ENCODE measurements at regions not wholly inside any gene's neighbourhood (a gene's known extent, or its start where the extent isn't known, plus 50 kb on each side); places are given as distances from the start of the nearest gene placed in this dataset.

GRCh38 chr5:5953584-5954274 lies 424.6 kb downstream of the MED10 start:
- H3K4me3 ChIP-seq (ENCODE audit: low read length): no peak overlapping the region
- H3K79me2 ChIP-seq (ENCODE audit: low read length): no peaks in the 10 kb centered on the region
- H4K20me1 ChIP-seq (ENCODE audit: insufficient read depth, low read depth, low read length): no peaks in the 10 kb centered on the region
- no peaks in the 10 kb centered on the region for H3K9me2 ChIP-seq (replicated peaks; ENCODE audit: insufficient read depth, low read length)
- H3K4me2 ChIP-seq (ENCODE audit: low read depth, low read length, poor library complexity, severe bottlenecking): no peak overlapping the region
- H3K36me3 ChIP-seq (ENCODE audit: insufficient read depth, low read length): no peaks in the 10 kb centered on the region
- no peak overlapping the region for H2AFZ ChIP-seq (ENCODE audit: low read length)
- H3K4me1 ChIP-seq (ENCODE audit: low read length): no peaks in the 10 kb centered on the region
- no peak overlapping the region for H3K27ac ChIP-seq (ENCODE audit: low read length)
- DNase-seq: no peak
- no peaks in the 10 kb centered on the region for H3K27me3 ChIP-seq (ENCODE audit: low read length)
- no peak overlapping the region for H3K9ac ChIP-seq (ENCODE audit: low read length)
- no peaks in the 10 kb centered on the region for H3K9me3 ChIP-seq (ENCODE audit: low read length)

- Histone ChIP-seq H3K36me3 (ENCODE audit: insufficient read depth, low read length) (no peaks in the 10 kb centered on the region), H3K27me3 (ENCODE audit: low read length) (no peaks in the 10 kb centered on the region), H3K9me2 (replicated peaks; ENCODE audit: insufficient read depth, low read length) (no peaks in the 10 kb centered on the region), H3K9ac (ENCODE audit: low read length) (no peak overlapping the region), H3K79me2 (ENCODE audit: low read length) (no peaks in the 10 kb centered on the region), H2AFZ (ENCODE audit: low read length) (no peak overlapping the region), H3K4me2 (ENCODE audit: low read depth, low read length, poor library complexity, severe bottlenecking) (no peak overlapping the region), H3K9me3 (ENCODE audit: low read length) (no peaks in the 10 kb centered on the region), H3K4me1 (ENCODE audit: low read length) (no peaks in the 10 kb centered on the region), H4K20me1 (ENCODE audit: insufficient read depth, low read depth, low read length) (no peaks in the 10 kb centered on the region), H3K27ac (ENCODE audit: low read length) (no peak overlapping the region), H3K4me3 (ENCODE audit: low read length) (no peak overlapping the region)
- no peak for DNase-seq
These were observed 426.4 kb downstream of the MED10 start for GRCh38 chr5:5951953-5952352.

GRCh38 chr5:5950658-5951057 lies 427.7 kb downstream of the MED10 start:
- H3K4me2 ChIP-seq (ENCODE audit: low read depth, low read length, poor library complexity, severe bottlenecking): no peak overlapping the region
- no peaks in the 10 kb centered on the region for H3K9me3 ChIP-seq (ENCODE audit: low read length)
- no peaks in the 10 kb centered on the region for H3K36me3 ChIP-seq (ENCODE audit: insufficient read depth, low read length)
- H3K27me3 ChIP-seq (ENCODE audit: low read length): no peaks in the 10 kb centered on the region
- H3K9me2 ChIP-seq (replicated peaks; ENCODE audit: insufficient read depth, low read length): no peaks in the 10 kb centered on the region
- no peaks in the 10 kb centered on the region for H3K4me1 ChIP-seq (ENCODE audit: low read length)
- no peak overlapping the region for H3K4me3 ChIP-seq (ENCODE audit: low read length)
- H3K79me2 ChIP-seq (ENCODE audit: low read length): no peaks in the 10 kb centered on the region
- no peak overlapping the region for H2AFZ ChIP-seq (ENCODE audit: low read length)
- no peak overlapping the region for H3K27ac ChIP-seq (ENCODE audit: low read length)
- DNase-seq: no peak
- H3K9ac ChIP-seq (ENCODE audit: low read length): no peak overlapping the region
- no peaks in the 10 kb centered on the region for H4K20me1 ChIP-seq (ENCODE audit: insufficient read depth, low read depth, low read length)

GRCh38 chr5:5941486-5941885 lies 436.9 kb downstream of the MED10 start:
- no peaks in the 10 kb centered on the region for H4K20me1 ChIP-seq (ENCODE audit: insufficient read depth, low read depth, low read length)
- H3K9ac ChIP-seq (ENCODE audit: low read length): no peak overlapping the region
- no peak for DNase-seq
- no peaks in the 10 kb centered on the region for H3K4me1 ChIP-seq (ENCODE audit: low read length)
- no peaks in the 10 kb centered on the region for H3K36me3 ChIP-seq (ENCODE audit: insufficient read depth, low read length)
- no peaks in the 10 kb centered on the region for H3K9me2 ChIP-seq (replicated peaks; ENCODE audit: insufficient read depth, low read length)
- no peaks in the 10 kb centered on the region for H3K9me3 ChIP-seq (ENCODE audit: low read length)
- H2AFZ ChIP-seq (ENCODE audit: low read length): no peak overlapping the region
- H3K4me3 ChIP-seq (ENCODE audit: low read length): no peak overlapping the region
- H3K79me2 ChIP-seq (ENCODE audit: low read length): no peaks in the 10 kb centered on the region
- no peak overlapping the region for H3K4me2 ChIP-seq (ENCODE audit: low read depth, low read length, poor library complexity, severe bottlenecking)
- H3K27me3 ChIP-seq (ENCODE audit: low read length): no peaks in the 10 kb centered on the region
- no peak overlapping the region for H3K27ac ChIP-seq (ENCODE audit: low read length)

- H4K20me1 ChIP-seq (ENCODE audit: insufficient read depth, low read depth, low read length): no peaks in the 10 kb centered on the region
- no peaks in the 10 kb centered on the region for H3K36me3 ChIP-seq (ENCODE audit: insufficient read depth, low read length)
- no peak overlapping the region for H3K4me3 ChIP-seq (ENCODE audit: low read length)
- H3K79me2 ChIP-seq (ENCODE audit: low read length): no peaks in the 10 kb centered on the region
- H3K4me2 ChIP-seq (ENCODE audit: low read depth, low read length, poor library complexity, severe bottlenecking): no peak overlapping the region
- no peak overlapping the region for H3K9ac ChIP-seq (ENCODE audit: low read length)
- no peaks in the 10 kb centered on the region for H3K27me3 ChIP-seq (ENCODE audit: low read length)
- DNase-seq: no peak
- H2AFZ ChIP-seq (ENCODE audit: low read length): no peak overlapping the region
- H3K9me3 ChIP-seq (ENCODE audit: low read length): no peaks in the 10 kb centered on the region
- no peak overlapping the region for H3K27ac ChIP-seq (ENCODE audit: low read length)
- no peaks in the 10 kb centered on the region for H3K4me1 ChIP-seq (ENCODE audit: low read length)
- H3K9me2 ChIP-seq (replicated peaks; ENCODE audit: insufficient read depth, low read length): no peaks in the 10 kb centered on the region
These were observed 438.5 kb downstream of the MED10 start for GRCh38 chr5:5939759-5940370.

GRCh38 chr5:5933651-5934050 lies 444.7 kb downstream of the MED10 start:
- Histone ChIP-seq H4K20me1 (ENCODE audit: insufficient read depth, low read depth, low read length) (no peaks in the 10 kb centered on the region), H3K79me2 (ENCODE audit: low read length) (no peaks in the 10 kb centered on the region), H3K36me3 (ENCODE audit: insufficient read depth, low read length) (no peaks in the 10 kb centered on the region), H3K9me2 (replicated peaks; ENCODE audit: insufficient read depth, low read length) (no peaks in the 10 kb centered on the region), H3K27ac (ENCODE audit: low read length) (no peak overlapping the region), H3K4me1 (ENCODE audit: low read length) (no peaks in the 10 kb centered on the region), H3K27me3 (ENCODE audit: low read length) (no peaks in the 10 kb centered on the region), H2AFZ (ENCODE audit: low read length) (no peak overlapping the region), H3K9me3 (ENCODE audit: low read length) (no peaks in the 10 kb centered on the region), H3K9ac (ENCODE audit: low read length) (no peak overlapping the region), H3K4me2 (ENCODE audit: low read depth, low read length, poor library complexity, severe bottlenecking) (no peak overlapping the region), H3K4me3 (ENCODE audit: low read length) (no peak overlapping the region)
- no peak for DNase-seq

- no peaks in the 10 kb centered on the region for H3K27me3 ChIP-seq (ENCODE audit: low read length)
- no peaks in the 10 kb centered on the region for H3K36me3 ChIP-seq (ENCODE audit: insufficient read depth, low read length)
- H3K4me2 ChIP-seq (ENCODE audit: low read depth, low read length, poor library complexity, severe bottlenecking): no peak overlapping the region
- no peak overlapping the region for H2AFZ ChIP-seq (ENCODE audit: low read length)
- no peak for DNase-seq
- H3K79me2 ChIP-seq (ENCODE audit: low read length): no peaks in the 10 kb centered on the region
- no peaks in the 10 kb centered on the region for H4K20me1 ChIP-seq (ENCODE audit: insufficient read depth, low read depth, low read length)
- no peak overlapping the region for H3K4me3 ChIP-seq (ENCODE audit: low read length)
- no peaks in the 10 kb centered on the region for H3K9me2 ChIP-seq (replicated peaks; ENCODE audit: insufficient read depth, low read length)
- no peaks in the 10 kb centered on the region for H3K9me3 ChIP-seq (ENCODE audit: low read length)
- no peak overlapping the region for H3K27ac ChIP-seq (ENCODE audit: low read length)
- H3K9ac ChIP-seq (ENCODE audit: low read length): no peak overlapping the region
- no peaks in the 10 kb centered on the region for H3K4me1 ChIP-seq (ENCODE audit: low read length)
These were observed 445.5 kb downstream of the MED10 start for GRCh38 chr5:5932824-5933223.

- H3K4me2 ChIP-seq (ENCODE audit: low read depth, low read length, poor library complexity, severe bottlenecking): no peak overlapping the region
- no peak overlapping the region for H3K9ac ChIP-seq (ENCODE audit: low read length)
- H3K9me2 ChIP-seq (replicated peaks; ENCODE audit: insufficient read depth, low read length): no peaks in the 10 kb centered on the region
- no peak for DNase-seq
- H3K27ac ChIP-seq (ENCODE audit: low read length): no peak overlapping the region
- no peak overlapping the region for H3K4me3 ChIP-seq (ENCODE audit: low read length)
- no peaks in the 10 kb centered on the region for H3K27me3 ChIP-seq (ENCODE audit: low read length)
- H2AFZ ChIP-seq (ENCODE audit: low read length): no peak overlapping the region
- H3K9me3 ChIP-seq (ENCODE audit: low read length): no peaks in the 10 kb centered on the region
- no peaks in the 10 kb centered on the region for H3K79me2 ChIP-seq (ENCODE audit: low read length)
- no peaks in the 10 kb centered on the region for H4K20me1 ChIP-seq (ENCODE audit: insufficient read depth, low read depth, low read length)
- no peaks in the 10 kb centered on the region for H3K36me3 ChIP-seq (ENCODE audit: insufficient read depth, low read length)
- no peaks in the 10 kb centered on the region for H3K4me1 ChIP-seq (ENCODE audit: low read length)
These were observed 447.8 kb downstream of the MED10 start for GRCh38 chr5:5930561-5930960.
